SU-DHL-6 (cell line): ENCODE measurements at regions not wholly inside any gene's neighbourhood (a gene's known extent, or its start where the extent isn't known, plus 50 kb on each side); places are given as distances from the start of the nearest gene placed in this dataset.
"Not testable (repeated sequence)": the region's sequence is repeated elsewhere in the genome, so short reads cannot be mapped to it uniquely, and the experiment has no call there.

Experiments
- H2AFZ ChIP-seq: fragments of 200-600 bp; sonication (generic); 2 replicates; pipeline ENCODE4 v1.6.1; 2014; ENCODE audit warnings: low read depth, mild to moderate bottlenecking, moderate library complexity, mixed read lengths, antibody characterized with exemption, low read length; ENCODE audit not compliant: severe bottlenecking
- H3F3A ChIP-seq: fragments of 200-600 bp; shearing (Covaris generic); 2 replicates; pipeline ENCODE4 v1.6.0; 2016; ENCODE audit warnings: antibody characterized with exemption, mild to moderate bottlenecking; ENCODE audit not compliant: insufficient read depth
- H3K27ac ChIP-seq: fragments of 200-600 bp; sonication (generic); 2 replicates; pipeline ENCODE4 v1.5.1; 2016; ENCODE audit warnings: low read depth, mild to moderate bottlenecking, low read length, moderate library complexity, mixed read lengths
- H3K27me3 ChIP-seq: fragments of 200-600 bp; sonication (generic), shearing (Covaris generic); 2 replicates; pipeline ENCODE4 v1.6.0; 2014; ENCODE audit warnings: mild to moderate bottlenecking, low read length
- H3K36me3 ChIP-seq: fragments of 200-600 bp; sonication (generic); 2 replicates; pipeline ENCODE4 v1.6.1; 2014; ENCODE audit warnings: mild to moderate bottlenecking, low read length, mixed read lengths
- H3K4me2 ChIP-seq: fragments of 300-600, 200-600 bp; shearing (Covaris generic), sonication (generic); 2 replicates; pipeline ENCODE4 v1.6.0; 2014; ENCODE audit warnings: low read length, low read depth, mild to moderate bottlenecking; ENCODE audit not compliant: poor library complexity, severe bottlenecking
- H3K4me3 ChIP-seq: fragments of 200-600 bp; sonication (generic); 2 replicates; pipeline ENCODE4 v1.5.1; 2014; ENCODE audit warnings: antibody characterized with exemption, low read length, mild to moderate bottlenecking, mixed read lengths; ENCODE audit not compliant: insufficient read depth, poor library complexity, severe bottlenecking
- H3K79me2 ChIP-seq: fragments of 200-600 bp; sonication (generic); 2 replicates; pipeline ENCODE4 v1.6.1; 2014; ENCODE audit warnings: mild to moderate bottlenecking, low read length, moderate library complexity; ENCODE audit not compliant: insufficient read depth
- H3K9ac ChIP-seq: fragments of 200-600 bp; sonication (generic); 2 replicates; pipeline ENCODE4 v1.7.0; 2014; ENCODE audit warnings: mild to moderate bottlenecking, low read length
- H3K9me2 ChIP-seq: fragments of 200-600 bp; sonication (generic); replicated peaks from 2 replicates; pipeline ENCODE4 v1.6.1; 2014; ENCODE audit warnings: low read length; ENCODE audit not compliant: insufficient read depth
- H3K9me3 ChIP-seq: fragments of 200-600 bp; sonication (generic); 2 replicates; pipeline ENCODE4 v1.6.1; 2014; ENCODE audit warnings: low read length, mixed read lengths; ENCODE audit not compliant: insufficient read depth
- H4K20me1 ChIP-seq: fragments of 200-600 bp; sonication (generic); 2 replicates; pipeline ENCODE4 v1.6.1; 2014; ENCODE audit warnings: low read depth, mild to moderate bottlenecking, antibody characterized with exemption, low read length, moderate library complexity, mixed read lengths
- CTCF ChIP-seq: fragments of 200-600 bp; sonication (generic); IDR thresholded peaks from one replicate; pipeline ENCODE4 v1.5.1; 2017; ENCODE audit warnings: antibody characterized with exemption, mild to moderate bottlenecking, low read length, moderate library complexity; ENCODE audit not compliant: insufficient read depth, poor library complexity, severe bottlenecking
- EZH2phosphoT487 ChIP-seq: fragments of 200-600 bp; sonication (generic), shearing (Covaris generic); conservative IDR thresholded peaks from 2 replicates; pipeline ENCODE4 v1.6.1; 2018; ENCODE audit warnings: mild to moderate bottlenecking, antibody characterized with exemption, low read length, moderate library complexity, mixed read lengths

DNA sequence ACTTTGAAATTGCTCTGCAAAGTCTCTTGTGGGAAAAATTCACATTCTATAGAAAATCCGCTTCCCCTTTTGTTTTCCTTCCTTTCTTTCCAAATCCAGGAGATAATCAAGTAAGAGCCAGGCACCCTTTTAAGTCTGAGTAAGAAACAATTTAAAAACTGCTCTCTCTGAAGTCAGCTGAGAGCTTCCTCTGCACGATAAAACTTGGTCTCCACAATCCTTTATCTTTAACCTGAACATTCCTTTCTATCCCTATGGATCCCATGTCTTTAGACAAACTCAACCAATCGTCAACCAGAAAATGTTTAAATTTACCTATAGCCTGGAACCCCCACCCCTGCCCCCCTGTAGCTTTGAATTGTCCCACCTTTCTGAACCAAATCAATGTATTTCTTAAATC is 1723.6 kb upstream of the AGA start:
- no peaks in the 10 kb centered on the region for H3K9me3 ChIP-seq
- H3K4me3 ChIP-seq: no peak overlapping the region
- no peaks in the 10 kb centered on the region for H3K9me2 ChIP-seq
- no peaks in the 10 kb centered on the region for H3K27me3 ChIP-seq
- no peaks in the 10 kb centered on the region for H4K20me1 ChIP-seq
- H3K36me3 ChIP-seq: no peaks in the 10 kb centered on the region
- H3F3A ChIP-seq: no peaks in the 10 kb centered on the region
- TF ChIP-seq EZH2phosphoT487 (no peak), CTCF (no peak)
- H3K9ac ChIP-seq: no peak overlapping the region
- H2AFZ ChIP-seq: no peak overlapping the region
- H3K27ac ChIP-seq: no peak overlapping the region
- H3K4me2 ChIP-seq: no peak overlapping the region
- no peaks in the 10 kb centered on the region for H3K79me2 ChIP-seq

- not testable (repeated sequence) for H3K27me3 ChIP-seq, H3K4me2 ChIP-seq, H3K9me3 ChIP-seq, H3K9me2 ChIP-seq, H3K79me2 ChIP-seq, H4K20me1 ChIP-seq, H3K4me3 ChIP-seq, H3K27ac ChIP-seq, H3F3A ChIP-seq, H3K9ac ChIP-seq, H2AFZ ChIP-seq, H3K36me3 ChIP-seq
Observed at GRCh38 chr4:179170308-179170707, 1728.1 kb upstream of the AGA start.

GRCh38 chr4:179182741-179183140 is 1740.5 kb upstream of the AGA start:
- no peak overlapping the region for H2AFZ ChIP-seq
- H3K36me3 ChIP-seq: no peaks in the 10 kb centered on the region

GRCh38 chr4:179195887-179196286 is 1753.7 kb upstream of the AGA start:
- Histone ChIP-seq H3K9me3 (no peaks in the 10 kb centered on the region), H3K4me2 (no peak overlapping the region), H3K9me2 (no peaks in the 10 kb centered on the region), H3K27me3 (no peaks in the 10 kb centered on the region), H3F3A (no peaks in the 10 kb centered on the region), H2AFZ (no peak overlapping the region), H3K4me3 (no peak overlapping the region), H3K36me3 (no peaks in the 10 kb centered on the region), H4K20me1 (no peaks in the 10 kb centered on the region), H3K27ac (no peak overlapping the region), H3K9ac (no peak overlapping the region), H3K79me2 (no peaks in the 10 kb centered on the region)
- TF ChIP-seq CTCF (no peak), EZH2phosphoT487 (no peak)

More at GRCh38 chr4:179182741-179183140, 1740.5 kb upstream of the AGA start:
- H3K4me2 ChIP-seq: no peak overlapping the region
- no peaks in the 10 kb centered on the region for H3K79me2 ChIP-seq
- H3K27me3 ChIP-seq: no peaks in the 10 kb centered on the region
- H3K27ac ChIP-seq: no peak overlapping the region
- H3K9me2 ChIP-seq: no peaks in the 10 kb centered on the region
- H3K9ac ChIP-seq: no peak overlapping the region
- no peak overlapping the region for H3K4me3 ChIP-seq
- no peaks in the 10 kb centered on the region for H3F3A ChIP-seq
- TF ChIP-seq EZH2phosphoT487 (no peak), CTCF (no peak)
- no peaks in the 10 kb centered on the region for H4K20me1 ChIP-seq
- H3K9me3 ChIP-seq: no peaks in the 10 kb centered on the region
